ENCODE measurements at regions not wholly inside any gene's neighbourhood (a gene's known extent, or its start where the extent isn't known, plus 50 kb on each side); places are given as distances from the start of the nearest gene placed in this dataset.

DNA sequence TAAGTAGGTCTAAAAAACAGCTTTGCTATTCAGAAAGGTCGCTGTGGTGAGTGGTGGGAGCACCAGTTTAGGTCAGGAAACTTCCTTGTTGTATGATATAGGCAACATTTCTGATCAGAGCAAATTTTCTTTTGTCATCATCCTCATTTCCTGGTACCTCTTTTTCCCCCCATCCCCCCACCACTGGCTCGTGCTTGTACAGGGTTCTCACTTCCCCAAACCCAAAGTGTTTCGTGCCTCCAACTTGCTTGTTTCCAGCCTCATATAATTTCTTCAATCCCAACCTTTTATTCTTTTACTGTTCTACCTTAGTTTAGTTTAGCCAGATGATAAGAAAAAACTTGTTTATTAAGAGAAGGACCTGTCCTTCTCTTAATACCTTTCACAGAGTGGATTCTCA lies 209.4 kb upstream of the JAG1 start:
- TF ChIP-seq POLR2AphosphoS5 (IDR thresholded peaks at IDR 0.05; ENCODE audit: low read depth, low read length), result no peak
- no peak for TF ChIP-seq REST (IDR thresholded peaks at IDR 0.05; ENCODE audit: low read depth)
- TF ChIP-seq ELF1 (IDR thresholded peaks at IDR 0.05; ENCODE audit: borderline replicate concordance, low read depth), result no peak
- TF ChIP-seq TCF7L2 (IDR thresholded peaks at IDR 0.05; ENCODE audit: borderline replicate concordance, extremely low read depth, insufficient read depth, insufficient read length), result no peak
- no peak for TF ChIP-seq EZH2 (IDR thresholded peaks at IDR 0.05)
- TF ChIP-seq, protein P1, sequence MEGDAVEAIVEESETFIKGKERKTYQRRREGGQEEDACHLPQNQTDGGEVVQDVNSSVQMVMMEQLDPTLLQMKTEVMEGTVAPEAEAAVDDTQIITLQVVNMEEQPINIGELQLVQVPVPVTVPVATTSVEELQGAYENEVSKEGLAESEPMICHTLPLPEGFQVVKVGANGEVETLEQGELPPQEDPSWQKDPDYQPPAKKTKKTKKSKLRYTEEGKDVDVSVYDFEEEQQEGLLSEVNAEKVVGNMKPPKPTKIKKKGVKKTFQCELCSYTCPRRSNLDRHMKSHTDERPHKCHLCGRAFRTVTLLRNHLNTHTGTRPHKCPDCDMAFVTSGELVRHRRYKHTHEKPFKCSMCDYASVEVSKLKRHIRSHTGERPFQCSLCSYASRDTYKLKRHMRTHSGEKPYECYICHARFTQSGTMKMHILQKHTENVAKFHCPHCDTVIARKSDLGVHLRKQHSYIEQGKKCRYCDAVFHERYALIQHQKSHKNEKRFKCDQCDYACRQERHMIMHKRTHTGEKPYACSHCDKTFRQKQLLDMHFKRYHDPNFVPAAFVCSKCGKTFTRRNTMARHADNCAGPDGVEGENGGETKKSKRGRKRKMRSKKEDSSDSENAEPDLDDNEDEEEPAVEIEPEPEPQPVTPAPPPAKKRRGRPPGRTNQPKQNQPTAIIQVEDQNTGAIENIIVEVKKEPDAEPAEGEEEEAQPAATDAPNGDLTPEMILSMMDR (IDR thresholded peaks at IDR 0.05 in 2 of 3, conservative IDR thresholded peaks at IDR 0.05 in 1 of 3; ENCODE audit: borderline replicate concordance in 1 of 3, insufficient read depth in 1 of 3, low read depth in 2 of 3, low read length in 2 of 3), result no peak
- TF ChIP-seq ZFX (IDR thresholded peaks at IDR 0.05), result no peak
- TF ChIP-seq ZNF274 (IDR thresholded peaks at IDR 0.05; ENCODE audit: low read depth, low read length), result no peak
- no peak for TF ChIP-seq SRF (IDR thresholded peaks at IDR 0.05; ENCODE audit: low read depth)
- no peak for TF ChIP-seq EZH2phosphoT487 (IDR thresholded peaks at IDR 0.05; ENCODE audit: borderline replicate concordance)
- TF ChIP-seq YY1 (IDR thresholded peaks at IDR 0.05; ENCODE audit: extremely low read depth, insufficient replicate concordance, low read depth, low read length), result no peak
- TF ChIP-seq ZBTB33 (IDR thresholded peaks at IDR 0.05; ENCODE audit: extremely low read depth, insufficient replicate concordance, low read length), result no peak
- TF ChIP-seq, protein P2, sequence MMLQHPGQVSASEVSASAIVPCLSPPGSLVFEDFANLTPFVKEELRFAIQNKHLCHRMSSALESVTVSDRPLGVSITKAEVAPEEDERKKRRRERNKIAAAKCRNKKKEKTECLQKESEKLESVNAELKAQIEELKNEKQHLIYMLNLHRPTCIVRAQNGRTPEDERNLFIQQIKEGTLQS (IDR thresholded peaks at IDR 0.05), result no peak
- TF ChIP-seq CBX3 (IDR thresholded peaks at IDR 0.05; ENCODE audit: low read depth), result no peak
- TF ChIP-seq, protein P3, sequence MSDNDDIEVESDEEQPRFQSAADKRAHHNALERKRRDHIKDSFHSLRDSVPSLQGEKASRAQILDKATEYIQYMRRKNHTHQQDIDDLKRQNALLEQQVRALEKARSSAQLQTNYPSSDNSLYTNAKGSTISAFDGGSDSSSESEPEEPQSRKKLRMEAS (IDR thresholded peaks at IDR 0.05), result no peak
- TF ChIP-seq CEBPB (IDR thresholded peaks at IDR 0.05; ENCODE audit: low read depth), result no peak
- TF ChIP-seq RAD21 (IDR thresholded peaks at IDR 0.05; ENCODE audit: low read depth), result no peak

More for the DNA sequence above, 209.4 kb upstream of the JAG1 start:
- ATAC-seq, result no peak
- H3K79me2 ChIP-seq (ENCODE audit: insufficient read depth, low read length), result no peaks in the 10 kb centered on the region
- no peak for DNase-seq (ENCODE audit: low read depth, low spot score)
- no peaks in the 10 kb centered on the region for H4K20me1 ChIP-seq (ENCODE audit: insufficient read depth)
- BruUV-seq (replicated peaks), result no TSS peak
- no peak overlapping the region for H3K27ac ChIP-seq (ENCODE audit: low read depth, low read length)
- H3K36me3 ChIP-seq (ENCODE audit: control insufficient read depth in 1 of 2, insufficient read depth in 2 of 2, low read length in 2 of 2), result no peaks in the 10 kb centered on the region
- H3K9ac ChIP-seq (ENCODE audit: low read length), result no peak overlapping the region
- no peak overlapping the region for H3K4me3 ChIP-seq (replicated peaks in 1 of 2; ENCODE audit: low read depth in 1 of 2, low read length in 2 of 2)
- H3K9me3 ChIP-seq (ENCODE audit: control insufficient read depth in 1 of 2, insufficient read depth in 1 of 2, low read depth in 1 of 2, low read length in 2 of 2), result no peaks in the 10 kb centered on the region
- intact Hi-C loops (cut with micrococcal nuclease), result no loop called here
- no peak overlapping the region for H3K4me2 ChIP-seq (ENCODE audit: low read length)
- H3K9me2 ChIP-seq (ENCODE audit: insufficient read depth), result no peaks in the 10 kb centered on the region
- ChIA-PET CTCF (no interaction called here), POLR2A (no interaction called here), RAD21 (ENCODE audit: low non-redundant PET in 1 of 2, low total read pairs in 2 of 2, uncharacterized antibody in 2 of 2, unreplicated experiment in 2 of 2) (no interaction called here)
- H3K4me1 ChIP-seq (ENCODE audit: control insufficient read depth in 1 of 2, insufficient read depth in 2 of 2, low read length in 2 of 2), result no peaks in the 10 kb centered on the region
- H3K27me3 ChIP-seq (ENCODE audit: insufficient read depth, low read length), result no peaks in the 10 kb centered on the region
- H2AFZ ChIP-seq (ENCODE audit: low read depth, low read length, poor library complexity, severe bottlenecking), result no peak overlapping the region
